ENCODE measurements at regions not wholly inside any gene's neighbourhood (a gene's known extent, or its start where the extent isn't known, plus 50 kb on each side); places are given as distances from the start of the nearest gene placed in this dataset.

GRCh38 chr1:175885326-175885725 is 141.9 kb upstream of the TNR start (continued):
- TF ChIP-seq GABPA (IDR thresholded peaks at IDR 0.05; ENCODE audit: low read depth) = no peak

- Histone ChIP-seq H3K27me3 (replicated peaks in 1 of 2; ENCODE audit: control insufficient read depth in 2 of 2, insufficient read depth in 2 of 2, low read length in 1 of 2) (no peaks in the 10 kb centered on the region), H3K9ac (ENCODE audit: control insufficient read depth, insufficient read depth, low read length) (no peak overlapping the region), H3K79me2 (ENCODE audit: control insufficient read depth, insufficient read depth, low read length) (no peaks in the 10 kb centered on the region), H3K27ac (ENCODE audit: control insufficient read depth, insufficient read depth) (no peak overlapping the region), H4K20me1 (ENCODE audit: control insufficient read depth, insufficient read depth) (no peaks in the 10 kb centered on the region), H3K9me3 (replicated peaks; ENCODE audit: control insufficient read depth, insufficient read depth, low read length) (no peaks in the 10 kb centered on the region), H3K4me3 (no peak overlapping the region), H3K4me1 (ENCODE audit: control insufficient read depth, insufficient read depth, low read length) (no peaks in the 10 kb centered on the region), H3K36me3 (ENCODE audit: control insufficient read depth in 2 of 2, insufficient read depth in 2 of 2, low read length in 1 of 2) (no peaks in the 10 kb centered on the region), H3K4me2 (ENCODE audit: control insufficient read depth, insufficient read depth) (no peak overlapping the region), H2AFZ (ENCODE audit: control insufficient read depth, low read depth, low read length) (no peak overlapping the region)
- ATAC-seq (no peak), DNase-seq (ENCODE audit: low read depth, low spot score) (no peak), FAIRE-seq (no peak)
- ChIA-PET CTCF (interaction anchor here (0.5 kb wide), 1 partner anchor 141 kb away, joined by 3 read pairs; no protein-coding TSS in a partner anchor), SMC1A (ENCODE audit: uncharacterized antibody, unreplicated experiment) (no interaction called here), RAD21 (ENCODE audit: unreplicated experiment) (no interaction called here), POLR2A (no interaction called here)
- in situ Hi-C loops (cut with MboI) = no loop called here
- intact Hi-C loops (cut with micrococcal nuclease; ENCODE audit: unreplicated experiment) = no loop called here
- WGBS (ENCODE audit: insufficient coverage, insufficient replicate concordance, low lambda C conversion rate, missing lambda C conversion rate) = 63% methylated on average over 5 of the region's 5 CpGs
- no TSS peak for BruUV-seq (replicated peaks)
- TF ChIP-seq ZBTB40 (IDR thresholded peaks at IDR 0.05; ENCODE audit: borderline replicate concordance) (no peak), DPF2 (IDR thresholded peaks at IDR 0.05) (no peak), LARP7 (IDR thresholded peaks at IDR 0.05) (no peak), KDM1A (IDR thresholded peaks at IDR 0.05; ENCODE audit: borderline replicate concordance) (no peak), NFXL1 (IDR thresholded peaks at IDR 0.05; ENCODE audit: borderline replicate concordance) (no peak), RAD21 (IDR thresholded peaks at IDR 0.05; ENCODE audit: insufficient read depth, low read depth, low read length) (no peak), BCL11A (IDR thresholded peaks at IDR 0.05; ENCODE audit: low read depth, low read length) (no peak), NFIC (IDR thresholded peaks at IDR 0.05; ENCODE audit: low read depth, low read length) (no peak), CREM (IDR thresholded peaks at IDR 0.05; ENCODE audit: low read depth) (no peak)
- TF ChIP-seq, protein P1, sequence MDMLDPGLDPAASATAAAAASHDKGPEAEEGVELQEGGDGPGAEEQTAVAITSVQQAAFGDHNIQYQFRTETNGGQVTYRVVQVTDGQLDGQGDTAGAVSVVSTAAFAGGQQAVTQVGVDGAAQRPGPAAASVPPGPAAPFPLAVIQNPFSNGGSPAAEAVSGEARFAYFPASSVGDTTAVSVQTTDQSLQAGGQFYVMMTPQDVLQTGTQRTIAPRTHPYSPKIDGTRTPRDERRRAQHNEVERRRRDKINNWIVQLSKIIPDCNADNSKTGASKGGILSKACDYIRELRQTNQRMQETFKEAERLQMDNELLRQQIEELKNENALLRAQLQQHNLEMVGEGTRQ (IDR thresholded peaks at IDR 0.05; ENCODE audit: borderline replicate concordance, low read depth, low read length) = no peak
- TF ChIP-seq, protein P2, sequence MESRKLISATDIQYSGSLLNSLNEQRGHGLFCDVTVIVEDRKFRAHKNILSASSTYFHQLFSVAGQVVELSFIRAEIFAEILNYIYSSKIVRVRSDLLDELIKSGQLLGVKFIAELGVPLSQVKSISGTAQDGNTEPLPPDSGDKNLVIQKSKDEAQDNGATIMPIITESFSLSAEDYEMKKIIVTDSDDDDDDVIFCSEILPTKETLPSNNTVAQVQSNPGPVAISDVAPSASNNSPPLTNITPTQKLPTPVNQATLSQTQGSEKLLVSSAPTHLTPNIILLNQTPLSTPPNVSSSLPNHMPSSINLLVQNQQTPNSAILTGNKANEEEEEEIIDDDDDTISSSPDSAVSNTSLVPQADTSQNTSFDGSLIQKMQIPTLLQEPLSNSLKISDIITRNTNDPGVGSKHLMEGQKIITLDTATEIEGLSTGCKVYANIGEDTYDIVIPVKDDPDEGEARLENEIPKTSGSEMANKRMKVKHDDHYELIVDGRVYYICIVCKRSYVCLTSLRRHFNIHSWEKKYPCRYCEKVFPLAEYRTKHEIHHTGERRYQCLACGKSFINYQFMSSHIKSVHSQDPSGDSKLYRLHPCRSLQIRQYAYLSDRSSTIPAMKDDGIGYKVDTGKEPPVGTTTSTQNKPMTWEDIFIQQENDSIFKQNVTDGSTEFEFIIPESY (IDR thresholded peaks at IDR 0.05) = no peak
- TF ChIP-seq, protein P3, sequence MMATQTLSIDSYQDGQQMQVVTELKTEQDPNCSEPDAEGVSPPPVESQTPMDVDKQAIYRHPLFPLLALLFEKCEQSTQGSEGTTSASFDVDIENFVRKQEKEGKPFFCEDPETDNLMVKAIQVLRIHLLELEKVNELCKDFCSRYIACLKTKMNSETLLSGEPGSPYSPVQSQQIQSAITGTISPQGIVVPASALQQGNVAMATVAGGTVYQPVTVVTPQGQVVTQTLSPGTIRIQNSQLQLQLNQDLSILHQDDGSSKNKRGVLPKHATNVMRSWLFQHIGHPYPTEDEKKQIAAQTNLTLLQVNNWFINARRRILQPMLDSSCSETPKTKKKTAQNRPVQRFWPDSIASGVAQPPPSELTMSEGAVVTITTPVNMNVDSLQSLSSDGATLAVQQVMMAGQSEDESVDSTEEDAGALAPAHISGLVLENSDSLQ (IDR thresholded peaks at IDR 0.05) = no peak
Observed at GRCh38 chr1:175884369-175884768, 141.0 kb upstream of the TNR start.
